Stomach (tissue), 4 donors: ENCODE measurements at regions not wholly inside any gene's neighbourhood (a gene's known extent, or its start where the extent isn't known, plus 50 kb on each side); places are given as distances from the start of the nearest gene placed in this dataset.

Experiments used
- CTCF ChIP-seq, 7 experiments: fragments of 450-650 bp in 4 of 7; fragments of 200-600 bp in 3 of 7; sonication (generic) in 3 of 7; IDR thresholded peaks; one replicate each; pipeline ENCODE4 v1.5.1; 2016 to 2019; ENCODE audit warnings: antibody characterized with exemption in 7 of 7, control low read depth in 2 of 7, mild to moderate bottlenecking in 1 of 7
- POLR2A ChIP-seq, 4 donors: fragments of 450-650 bp; IDR thresholded peaks; one replicate each; pipeline ENCODE4 v1.6.1; 2016; ENCODE audit warnings: antibody characterized with exemption in 4 of 4, control low read depth in 2 of 4, mild to moderate bottlenecking in 1 of 4, moderate library complexity in 1 of 4

GRCh38 chr4:182093431-182093831 is 149.8 kb upstream of the TENM3 start:
- TF ChIP-seq CTCF (IDR thresholded peaks at IDR 0.05) (no peak), POLR2A (IDR thresholded peaks at IDR 0.05) (no peak)
